Panc1 (cell line): ENCODE measurements at regions not wholly inside any gene's neighbourhood (a gene's known extent, or its start where the extent isn't known, plus 50 kb on each side); places are given as distances from the start of the nearest gene placed in this dataset.

ENCODE experiments used
- ATAC-seq: fragments of 200-7000 bp; cut with Tn5 transposase; 2 replicates; pipeline ENCODE4 v1.9.1; 2020; ENCODE audit warnings: mild to moderate bottlenecking, moderate library complexity
- BruUV-seq: library from RNA; stranded (reverse); fragments of 400-500 nt; replicated peaks from 2 replicates; lab custom pipeline; 2021; lab: Mats Ljungman, UMichigan
- CTCF ChIA-PET: fragments of 300-600 bp; sonication (Branson Sonifier 250); formaldehyde crosslinking; loops from one replicate; lab custom pipeline; 2022; ENCODE audit warnings: antibody characterized with exemption; lab: Charles Lee
- POLR2A ChIA-PET: fragments of 300-600 bp; sonication (Branson Sonifier 250); formaldehyde crosslinking; loops from one replicate; lab custom pipeline; 2022; ENCODE audit warnings: antibody characterized with exemption; lab: Charles Lee
- DNase-seq: peaks from one replicate; pipeline ENCODE4 v3.0.0-alpha.2; 2010; ENCODE audit warnings: low read depth, low spot score
- H3K27ac ChIP-seq: 2 replicates; pipeline ENCODE4 v1.5.1; 2011; ENCODE audit warnings: mild to moderate bottlenecking, low read length, inconsistent platforms
- H3K27me3 ChIP-seq: fragments of 200-500 bp; sonication (Bioruptor generic); 2 replicates; pipeline ENCODE4 v1.6.0; 2014; ENCODE audit warnings: low read length, inconsistent platforms; ENCODE audit not compliant: control insufficient read depth, insufficient read depth
- H3K36me3 ChIP-seq: fragments of 200-500 bp; sonication (Bioruptor generic); 2 replicates; pipeline ENCODE4 v1.5.1; 2014; ENCODE audit warnings: inconsistent platforms, mild to moderate bottlenecking, low read length, moderate library complexity; ENCODE audit not compliant: control insufficient read depth, insufficient read depth
- H3K4me1 ChIP-seq: 2 replicates; pipeline ENCODE4 v1.5.1; 2011; ENCODE audit warnings: inconsistent platforms, mild to moderate bottlenecking, low read length, moderate library complexity; ENCODE audit not compliant: control insufficient read depth, insufficient read depth
- H3K4me3 ChIP-seq, 2 experiments: 2 replicates each; pipeline ENCODE4 v1.5.1; 2011 to 2012; ENCODE audit warnings: low read depth in 2 of 2, low read length in 2 of 2, mild to moderate bottlenecking in 2 of 2, inconsistent platforms in 1 of 2, moderate library complexity in 1 of 2
- H3K9me3 ChIP-seq: fragments of 200-500 bp; sonication (Bioruptor generic); 2 replicates; pipeline ENCODE4 v1.5.1; 2014; ENCODE audit warnings: low read depth, mild to moderate bottlenecking, inconsistent platforms, low read length, moderate library complexity; ENCODE audit not compliant: control insufficient read depth, insufficient read depth
- POLR2AphosphoS5 ChIP-seq: IDR thresholded peaks from 2 replicates; pipeline ENCODE4 v1.6.1; 2012; ENCODE audit warnings: mild to moderate bottlenecking, low read depth, low read length, moderate library complexity
- SIN3A ChIP-seq: IDR thresholded peaks from 2 replicates; pipeline ENCODE4 v1.6.1; 2012; ENCODE audit warnings: low read depth, mild to moderate bottlenecking, low read length, moderate library complexity, borderline replicate concordance; ENCODE audit not compliant: insufficient read depth
- TCF7L2 ChIP-seq: IDR thresholded peaks from 2 replicates; pipeline ENCODE4 v1.6.1; 2011; ENCODE audit warnings: mild to moderate bottlenecking, low read depth, low read length, inconsistent platforms
- in situ Hi-C: cut with HindIII; loops from 2 replicates; pipeline ENCODE4 v1.10.0; 2016; ENCODE audit warnings: low sequenced_read_pairs, low pct_unique_long_range_greater_than_20kb
- intact Hi-C: fragments of 100-400 bp; cut with micrococcal nuclease; formaldehyde crosslinking; loops from one replicate; pipeline ENCODE4 v1.10.0; 2022; ENCODE audit not compliant: unreplicated experiment
- TF ChIP-seq, protein P1 (sequence below), 2 experiments: IDR thresholded peaks; 2 replicates each; pipeline ENCODE4 v1.6.1; 2011 to 2012; ENCODE audit warnings: low read depth in 2 of 2, control low read depth in 1 of 2, low read length in 1 of 2, mild to moderate bottlenecking in 1 of 2, moderate library complexity in 1 of 2; ENCODE audit not compliant: insufficient read depth in 1 of 2
- TF ChIP-seq, protein P2 (sequence below): fragments of 450-650 bp; IDR thresholded peaks from 2 replicates; pipeline ENCODE4 v1.5.1; 2017; ENCODE audit warnings: mild to moderate bottlenecking

DNA sequence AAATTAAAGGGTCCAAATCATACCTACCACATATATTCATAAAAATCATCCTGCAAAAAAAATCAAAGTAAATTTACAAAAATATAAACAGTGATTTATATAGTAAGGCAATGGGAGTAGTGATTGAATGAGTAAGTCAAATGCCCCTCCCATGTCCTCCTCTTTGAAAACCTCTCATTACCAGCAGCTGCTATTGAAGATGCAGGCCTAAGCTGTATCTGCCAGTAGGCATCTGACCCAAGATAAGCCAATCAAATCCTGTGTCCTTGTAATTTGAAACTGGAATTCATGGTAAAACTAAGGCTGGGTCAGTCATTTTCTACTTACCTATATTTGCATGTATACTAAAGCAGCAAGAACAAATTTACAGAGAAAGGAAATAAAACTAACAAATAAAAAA lies 60.4 kb upstream of the POU1F1 start:
- H3K4me3 ChIP-seq: no peak overlapping the region
- intact Hi-C loops: no loop called here
- ATAC-seq: no peak
- H3K27me3 ChIP-seq: no peaks in the 10 kb centered on the region
- H3K4me1 ChIP-seq: peaks cover 18% of the 10 kb centered on the region; the same call in 1 of the 2 replicates
- no TSS peak for BruUV-seq
- in situ Hi-C loops: no loop called here
- H3K36me3 ChIP-seq: no peaks in the 10 kb centered on the region
- TF ChIP-seq, protein P1, sequence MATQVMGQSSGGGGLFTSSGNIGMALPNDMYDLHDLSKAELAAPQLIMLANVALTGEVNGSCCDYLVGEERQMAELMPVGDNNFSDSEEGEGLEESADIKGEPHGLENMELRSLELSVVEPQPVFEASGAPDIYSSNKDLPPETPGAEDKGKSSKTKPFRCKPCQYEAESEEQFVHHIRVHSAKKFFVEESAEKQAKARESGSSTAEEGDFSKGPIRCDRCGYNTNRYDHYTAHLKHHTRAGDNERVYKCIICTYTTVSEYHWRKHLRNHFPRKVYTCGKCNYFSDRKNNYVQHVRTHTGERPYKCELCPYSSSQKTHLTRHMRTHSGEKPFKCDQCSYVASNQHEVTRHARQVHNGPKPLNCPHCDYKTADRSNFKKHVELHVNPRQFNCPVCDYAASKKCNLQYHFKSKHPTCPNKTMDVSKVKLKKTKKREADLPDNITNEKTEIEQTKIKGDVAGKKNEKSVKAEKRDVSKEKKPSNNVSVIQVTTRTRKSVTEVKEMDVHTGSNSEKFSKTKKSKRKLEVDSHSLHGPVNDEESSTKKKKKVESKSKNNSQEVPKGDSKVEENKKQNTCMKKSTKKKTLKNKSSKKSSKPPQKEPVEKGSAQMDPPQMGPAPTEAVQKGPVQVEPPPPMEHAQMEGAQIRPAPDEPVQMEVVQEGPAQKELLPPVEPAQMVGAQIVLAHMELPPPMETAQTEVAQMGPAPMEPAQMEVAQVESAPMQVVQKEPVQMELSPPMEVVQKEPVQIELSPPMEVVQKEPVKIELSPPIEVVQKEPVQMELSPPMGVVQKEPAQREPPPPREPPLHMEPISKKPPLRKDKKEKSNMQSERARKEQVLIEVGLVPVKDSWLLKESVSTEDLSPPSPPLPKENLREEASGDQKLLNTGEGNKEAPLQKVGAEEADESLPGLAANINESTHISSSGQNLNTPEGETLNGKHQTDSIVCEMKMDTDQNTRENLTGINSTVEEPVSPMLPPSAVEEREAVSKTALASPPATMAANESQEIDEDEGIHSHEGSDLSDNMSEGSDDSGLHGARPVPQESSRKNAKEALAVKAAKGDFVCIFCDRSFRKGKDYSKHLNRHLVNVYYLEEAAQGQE (IDR thresholded peaks at IDR 0.05; ENCODE audit: insufficient read depth in 1 of 2, low read depth in 2 of 2, low read length in 1 of 2): no peak
- TF ChIP-seq TCF7L2 (no peak), SIN3A (no peak), POLR2AphosphoS5 (no peak)
- TF ChIP-seq, protein P2, sequence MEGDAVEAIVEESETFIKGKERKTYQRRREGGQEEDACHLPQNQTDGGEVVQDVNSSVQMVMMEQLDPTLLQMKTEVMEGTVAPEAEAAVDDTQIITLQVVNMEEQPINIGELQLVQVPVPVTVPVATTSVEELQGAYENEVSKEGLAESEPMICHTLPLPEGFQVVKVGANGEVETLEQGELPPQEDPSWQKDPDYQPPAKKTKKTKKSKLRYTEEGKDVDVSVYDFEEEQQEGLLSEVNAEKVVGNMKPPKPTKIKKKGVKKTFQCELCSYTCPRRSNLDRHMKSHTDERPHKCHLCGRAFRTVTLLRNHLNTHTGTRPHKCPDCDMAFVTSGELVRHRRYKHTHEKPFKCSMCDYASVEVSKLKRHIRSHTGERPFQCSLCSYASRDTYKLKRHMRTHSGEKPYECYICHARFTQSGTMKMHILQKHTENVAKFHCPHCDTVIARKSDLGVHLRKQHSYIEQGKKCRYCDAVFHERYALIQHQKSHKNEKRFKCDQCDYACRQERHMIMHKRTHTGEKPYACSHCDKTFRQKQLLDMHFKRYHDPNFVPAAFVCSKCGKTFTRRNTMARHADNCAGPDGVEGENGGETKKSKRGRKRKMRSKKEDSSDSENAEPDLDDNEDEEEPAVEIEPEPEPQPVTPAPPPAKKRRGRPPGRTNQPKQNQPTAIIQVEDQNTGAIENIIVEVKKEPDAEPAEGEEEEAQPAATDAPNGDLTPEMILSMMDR: no peak
- peak overlapping the region; percentile 98; the same call in 1 of the 2 replicates for H3K27ac ChIP-seq
- no peak for DNase-seq
- ChIA-PET CTCF (no interaction called here), POLR2A (no interaction called here)
- peaks cover 8% of the 10 kb centered on the region; the same call in 1 of the 2 replicates for H3K9me3 ChIP-seq

DNA sequence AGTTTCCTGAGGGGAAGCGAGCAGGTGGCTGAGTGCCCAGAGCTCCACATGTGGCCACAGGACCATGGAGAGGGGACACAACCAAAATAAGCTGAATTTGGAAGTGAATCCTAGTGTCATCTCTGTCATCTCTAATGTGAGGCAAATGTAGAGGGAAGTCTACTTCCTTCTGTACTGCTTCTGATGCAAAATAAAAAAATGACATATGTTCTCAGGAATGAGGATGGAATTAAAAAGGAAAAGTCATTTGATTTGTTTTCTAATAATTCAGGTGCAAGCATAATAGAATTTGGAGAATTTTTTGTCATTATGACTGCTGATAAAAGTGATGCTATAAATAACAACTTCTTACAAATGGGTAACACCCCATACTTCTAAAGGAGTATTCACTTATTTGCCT lies 59.5 kb upstream of the POU1F1 start:
- ATAC-seq: no peak
- Histone ChIP-seq H3K4me3 (no peak overlapping the region), H3K36me3 (no peaks in the 10 kb centered on the region), H3K27ac (peak overlapping the region; percentile 98), H3K27me3 (no peaks in the 10 kb centered on the region), H3K4me1 (peaks cover 18% of the 10 kb centered on the region; the same call in 1 of the 2 replicates), H3K9me3 (peaks cover 8% of the 10 kb centered on the region; the same call in 1 of the 2 replicates)
- TF ChIP-seq, protein P2: no peak
- TF ChIP-seq SIN3A (no peak), TCF7L2 (no peak), POLR2AphosphoS5 (no peak)
- TF ChIP-seq, protein P1 (IDR thresholded peaks at IDR 0.05; ENCODE audit: insufficient read depth in 1 of 2, low read depth in 2 of 2, low read length in 1 of 2): no peak
- intact Hi-C loops: no loop called here
- in situ Hi-C loops: no loop called here
- BruUV-seq: no TSS peak
- CTCF ChIA-PET: no interaction called here
- POLR2A ChIA-PET: no interaction called here
- no peak for DNase-seq
